HG02610 (cell line): ENCODE measurements at regions not wholly inside any gene's neighbourhood (a gene's known extent, or its start where the extent isn't known, plus 50 kb on each side); places are given as distances from the start of the nearest gene placed in this dataset.

Experiments used
- ATAC-seq: cut with Tn5 transposase; IDR thresholded peaks from one replicate; pipeline ENCODE4 v1.9.1; 2021; ENCODE audit warnings: mild to moderate bottlenecking, moderate library complexity; ENCODE audit not compliant: unreplicated experiment

- ATAC-seq = no peak
These were observed 51.0 kb upstream of the TNC start for GRCh38 chr9:115169003-115169402.

GRCh38 chr9:115170358-115171073 lies 52.6 kb upstream of the TNC start:
- ATAC-seq = no peak

- ATAC-seq = no peak
These were observed 54.0 kb upstream of the TNC start for GRCh38 chr9:115171921-115172388.

GRCh38 chr9:115182264-115182663 lies 64.3 kb upstream of the TNC start:
- ATAC-seq = no peak

- ATAC-seq = no peak
These were observed 65.5 kb upstream of the TNC start for GRCh38 chr9:115183436-115183835.

GRCh38 chr9:115189686-115190085 lies 71.7 kb upstream of the TNC start:
- no peak for ATAC-seq

GRCh38 chr9:115191667-115192066 lies 73.7 kb upstream of the TNC start:
- no peak for ATAC-seq

- no peak for ATAC-seq
These were observed 74.3 kb upstream of the TNC start for GRCh38 chr9:115192280-115192679.

- ATAC-seq = peak; percentile 87
These were observed 75.0 kb upstream of the TNC start for GRCh38 chr9:115192835-115193525.

- no peak for ATAC-seq
These were observed 75.8 kb upstream of the TNC start for GRCh38 chr9:115193777-115194176.

- ATAC-seq = no peak
These were observed 76.3 kb upstream of the TNC start for GRCh38 chr9:115194216-115194615.

GRCh38 chr9:115195912-115196311 lies 78.0 kb upstream of the TNC start:
- no peak for ATAC-seq

GRCh38 chr9:115196919-115197318 lies 79.0 kb upstream of the TNC start:
- no peak for ATAC-seq

GRCh38 chr9:115198001-115198400 lies 80.0 kb upstream of the TNC start:
- ATAC-seq = no peak

- no peak for ATAC-seq
These were observed 83.0 kb upstream of the TNC start for GRCh38 chr9:115200711-115201505.

GRCh38 chr9:115202181-115202580 lies 84.2 kb upstream of the TNC start:
- no peak for ATAC-seq

GRCh38 chr9:115202960-115203751 lies 85.2 kb upstream of the TNC start:
- no peak for ATAC-seq

GRCh38 chr9:115204904-115205453 lies 87.0 kb upstream of the TNC start:
- peak; percentile 59 for ATAC-seq

- ATAC-seq = peak; percentile 46
These were observed 89.3 kb upstream of the TNC start for GRCh38 chr9:115207003-115207836.

GRCh38 chr9:115208501-115208900 lies 90.5 kb upstream of the TNC start:
- no peak for ATAC-seq
